T follicular helper cell (primary cell): ENCODE measurements at regions not wholly inside any gene's neighbourhood (a gene's known extent, or its start where the extent isn't known, plus 50 kb on each side); places are given as distances from the start of the nearest gene placed in this dataset.

Source experiments
- DNase-seq: peaks from one replicate; pipeline ENCODE4 v3.0.0-alpha.2; 2020; ENCODE audit warnings: low read depth

DNA sequence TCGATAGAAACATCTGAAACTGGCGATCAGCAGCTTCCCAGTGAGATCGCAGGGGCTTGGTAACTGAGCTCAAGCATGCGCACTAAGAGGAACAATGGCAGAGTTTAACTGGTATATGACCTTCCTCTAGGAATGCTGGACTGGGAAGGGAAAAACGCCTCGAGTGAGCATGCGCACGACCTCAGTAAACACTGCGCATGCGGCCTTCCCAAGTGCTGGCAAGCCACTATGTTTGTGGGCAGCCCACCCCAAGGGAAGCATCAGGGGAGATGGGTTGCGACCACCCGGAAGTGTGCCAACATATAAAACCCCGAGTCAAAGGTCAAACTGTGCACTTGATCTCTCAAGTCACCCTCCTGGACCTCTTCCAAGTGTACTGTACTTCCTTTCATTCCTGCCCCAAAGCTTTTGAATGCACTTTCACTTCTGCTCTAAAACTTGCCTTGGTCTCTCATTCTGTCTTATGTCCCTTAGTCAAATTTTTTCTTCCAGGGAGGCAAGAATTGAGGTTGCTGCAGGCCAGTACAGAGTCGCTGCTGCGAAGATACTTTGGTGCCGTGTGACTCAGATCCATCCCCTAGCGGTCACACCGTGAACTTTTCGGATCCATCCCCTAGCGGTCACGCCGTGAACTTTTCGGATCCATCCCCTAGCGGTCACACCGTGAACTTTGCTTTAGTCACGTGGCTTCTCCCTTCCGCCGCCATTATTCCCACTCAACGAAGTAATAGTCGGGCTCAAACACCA, 243.3 kb downstream of the FAM43A start:
- no peak for DNase-seq

DNA sequence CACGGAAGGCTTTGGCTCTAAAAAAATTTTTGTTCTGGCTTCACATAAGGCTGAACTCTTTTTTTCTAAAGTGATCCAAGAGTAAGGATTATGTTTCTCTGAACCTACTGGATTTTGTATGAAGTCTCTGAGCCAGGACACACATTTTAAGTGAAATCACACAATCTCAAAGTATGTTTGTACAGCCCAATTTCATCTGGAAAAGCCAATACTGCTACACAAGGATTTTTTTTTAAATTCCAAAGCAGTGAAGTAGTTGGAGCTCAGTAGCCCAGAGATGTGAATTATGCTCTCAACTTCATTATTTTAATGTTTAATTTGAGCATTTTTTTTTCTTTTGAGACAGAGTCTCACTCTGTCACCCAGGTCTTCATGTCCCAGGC, 243.9 kb downstream of the FAM43A start:
- DNase-seq, result no peak

DNA sequence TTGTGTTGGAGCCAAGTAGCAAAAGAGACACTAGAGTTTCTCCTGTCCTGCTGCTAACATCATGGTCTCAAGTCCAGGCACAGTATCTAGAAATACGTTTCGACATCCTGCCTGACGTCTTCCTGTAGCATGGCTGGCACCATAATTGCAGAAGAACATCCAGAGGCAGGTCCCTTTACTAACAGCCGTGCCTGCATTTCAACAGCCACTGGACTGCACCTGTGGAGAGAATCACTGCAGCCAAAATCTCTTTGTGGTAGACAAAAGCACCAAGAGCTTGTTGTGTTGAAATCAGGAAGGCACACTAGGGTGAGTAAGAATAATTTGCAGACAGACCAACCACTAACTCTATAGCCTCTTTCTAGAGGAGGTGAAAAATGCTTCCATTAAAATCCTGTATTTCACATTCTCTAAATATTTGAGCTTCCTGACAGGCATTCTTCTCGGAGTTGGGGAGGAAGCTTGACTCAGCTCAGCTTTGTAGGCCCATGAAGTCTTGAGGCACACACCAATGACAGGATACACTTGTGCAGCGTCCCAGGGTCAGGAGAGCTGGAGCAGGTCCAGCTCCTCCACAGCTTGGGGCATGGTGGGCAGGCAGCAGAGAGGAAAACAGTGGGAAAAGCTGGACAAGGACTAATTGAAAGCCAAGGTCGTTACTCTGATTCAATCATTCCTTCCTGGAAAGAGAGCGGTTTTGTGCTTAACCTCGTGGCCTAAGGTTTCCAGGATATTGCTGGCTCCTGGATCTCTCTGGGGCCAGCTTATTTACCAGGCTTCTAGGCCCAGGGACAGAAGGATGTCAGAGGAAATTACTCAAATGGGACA, 244.9 kb downstream of the FAM43A start:
- no peak for DNase-seq

DNA sequence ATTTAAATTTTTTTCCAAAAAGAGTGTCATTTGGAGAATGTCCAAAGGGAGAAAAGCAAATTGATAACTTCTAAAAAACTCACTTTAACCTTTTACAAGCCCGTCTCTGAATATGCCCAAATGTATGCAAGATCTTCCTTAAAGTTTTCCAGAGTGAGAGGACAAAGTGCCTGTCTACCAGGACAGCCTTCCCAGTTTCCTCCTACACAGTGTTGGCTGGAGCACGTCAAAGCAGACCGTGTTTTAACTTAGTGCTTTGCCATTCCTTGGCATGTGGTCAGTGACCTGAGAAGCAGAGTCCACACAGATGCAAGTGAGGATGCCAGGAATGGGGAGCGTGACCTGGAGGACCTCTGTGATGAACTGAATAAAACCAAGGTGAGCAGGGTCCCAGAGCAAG, 245.7 kb downstream of the FAM43A start:
- no peak for DNase-seq

DNA sequence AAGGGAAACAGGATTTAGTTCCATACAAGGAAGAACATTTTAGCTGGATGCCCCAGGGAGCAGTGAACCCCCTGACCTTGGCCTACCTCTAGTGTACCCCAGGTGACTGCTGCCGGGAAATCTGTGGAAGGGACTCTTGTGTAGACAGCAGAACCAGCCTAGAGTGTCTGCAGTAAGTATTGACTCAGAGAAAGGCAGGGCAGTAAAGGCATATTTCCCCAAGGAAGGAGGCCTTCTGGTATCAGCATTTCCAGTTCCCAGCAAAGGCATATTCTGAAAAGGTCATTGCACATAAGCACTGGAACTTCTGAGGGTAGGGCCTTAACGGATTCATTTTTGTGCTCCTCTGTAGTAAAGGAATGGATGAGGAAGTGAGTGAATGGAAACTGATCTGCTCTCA, 246.2 kb downstream of the FAM43A start:
- DNase-seq, result no peak

DNA sequence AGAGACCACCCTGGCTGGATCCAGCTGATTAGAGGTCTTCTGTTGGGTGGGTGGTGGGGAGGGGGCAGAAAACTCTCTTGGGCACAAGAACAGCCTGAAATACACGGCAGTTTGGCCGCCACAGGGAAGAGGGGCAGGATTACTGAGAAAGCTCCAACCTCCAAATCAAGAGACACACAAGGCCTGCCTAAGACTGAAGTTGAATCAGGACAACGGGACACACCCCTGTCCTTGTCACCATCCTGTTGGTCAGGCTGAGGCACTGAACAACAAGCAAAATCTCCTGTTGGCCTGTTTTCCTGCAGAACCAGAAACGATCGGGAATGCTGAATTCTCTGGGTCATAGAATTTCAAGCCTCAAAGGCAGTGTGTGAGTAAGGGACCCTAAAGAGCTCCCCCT, 247.8 kb downstream of the FAM43A start:
- DNase-seq, result no peak

DNA sequence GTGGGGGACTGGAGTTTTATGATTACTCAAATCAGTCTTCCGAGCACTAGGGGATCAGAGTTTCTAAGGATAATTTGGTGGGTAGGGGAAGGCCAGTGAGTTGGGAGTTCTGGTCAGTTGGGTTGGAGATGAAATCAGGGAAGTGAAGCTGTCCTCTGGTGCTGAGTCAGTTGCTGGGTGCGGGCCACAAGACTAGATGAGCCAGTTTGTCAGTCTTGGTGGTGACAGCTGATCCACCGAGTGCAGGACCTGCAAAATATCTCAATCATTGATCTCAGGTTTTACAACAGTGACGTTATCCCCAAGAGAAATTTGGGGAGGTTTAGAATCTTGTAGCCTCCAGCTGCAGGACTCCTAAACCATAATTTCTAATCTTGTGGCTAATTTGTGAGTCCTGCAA, 249.4 kb downstream of the FAM43A start:
- no peak for DNase-seq

DNA sequence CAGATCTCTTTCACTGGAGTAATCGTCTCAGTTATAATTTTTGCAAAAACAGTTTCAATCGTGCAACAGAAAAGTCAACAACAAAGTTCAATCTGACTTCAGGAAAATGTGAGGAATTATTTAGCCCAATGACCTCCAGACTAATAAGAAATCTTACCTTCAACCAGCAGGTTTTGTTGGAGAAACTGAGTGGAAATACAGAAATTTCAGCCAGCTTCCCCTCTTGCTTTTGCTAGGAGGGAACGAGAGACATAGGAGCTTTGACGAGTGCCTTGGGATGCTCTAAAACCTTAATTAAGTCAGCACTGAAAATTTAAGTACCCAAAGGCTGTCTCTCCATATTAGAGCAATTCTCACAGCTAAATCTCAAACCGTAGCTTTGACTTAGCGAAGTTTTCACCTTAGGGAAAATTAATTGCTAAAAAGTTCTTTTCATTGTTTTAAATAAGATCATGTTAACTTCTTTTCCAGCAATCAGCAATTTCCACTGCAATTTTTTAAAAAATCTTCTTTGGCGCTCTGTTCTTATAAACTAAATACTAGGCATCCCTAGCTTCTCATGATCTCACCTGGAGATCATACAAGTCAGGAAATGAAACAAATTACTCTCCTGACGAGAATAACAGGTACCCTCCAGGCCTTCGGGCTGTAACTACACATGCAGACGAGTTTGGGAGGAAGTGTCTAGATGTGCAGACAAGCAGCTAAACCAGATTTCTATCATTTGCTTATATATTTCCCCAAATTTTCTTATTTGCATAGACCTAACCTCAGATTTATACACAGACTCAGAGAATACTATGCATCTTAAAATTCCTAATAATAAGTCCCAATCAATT, 250.2 kb downstream of the FAM43A start:
- no peak for DNase-seq

DNA sequence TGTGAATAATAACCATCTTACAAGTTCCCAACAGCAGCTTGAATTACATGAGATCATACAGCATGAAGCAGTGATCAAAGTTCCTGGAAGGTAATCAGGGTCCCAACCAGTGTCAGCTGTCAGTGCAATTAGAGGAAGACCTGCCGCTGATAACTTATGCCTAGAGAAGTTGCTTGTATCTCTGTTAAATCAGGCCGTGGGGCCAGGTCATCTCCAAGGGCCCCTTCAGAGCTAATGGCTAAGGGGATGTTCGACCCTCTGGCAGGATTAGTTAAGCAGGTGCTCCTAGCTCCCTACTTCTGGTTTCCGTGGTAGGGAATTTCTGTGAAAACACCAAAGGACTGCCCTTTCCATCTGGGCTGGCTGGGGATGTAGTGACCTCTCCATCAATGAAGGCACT, 251.0 kb downstream of the FAM43A start:
- no peak for DNase-seq

DNA sequence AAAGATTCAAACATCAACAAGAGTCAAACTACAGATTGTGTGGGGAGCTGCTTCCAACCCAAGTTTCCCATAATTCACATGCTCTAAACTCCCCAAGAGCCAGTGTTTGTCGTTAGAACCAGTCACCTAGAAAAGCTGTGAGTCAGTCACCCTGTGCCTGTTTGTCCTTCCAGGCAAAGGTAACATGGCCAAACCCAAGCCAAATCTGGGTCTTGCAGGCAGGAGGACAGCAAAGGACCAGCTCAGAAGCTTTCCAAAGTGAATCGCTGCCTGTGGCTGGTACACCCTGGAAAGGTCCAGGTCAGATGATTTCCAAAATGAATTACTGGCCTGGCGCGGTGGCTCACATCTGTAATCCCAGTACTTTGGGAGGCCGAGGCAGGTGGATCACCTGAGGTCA, 251.5 kb downstream of the FAM43A start:
- no peak for DNase-seq

DNA sequence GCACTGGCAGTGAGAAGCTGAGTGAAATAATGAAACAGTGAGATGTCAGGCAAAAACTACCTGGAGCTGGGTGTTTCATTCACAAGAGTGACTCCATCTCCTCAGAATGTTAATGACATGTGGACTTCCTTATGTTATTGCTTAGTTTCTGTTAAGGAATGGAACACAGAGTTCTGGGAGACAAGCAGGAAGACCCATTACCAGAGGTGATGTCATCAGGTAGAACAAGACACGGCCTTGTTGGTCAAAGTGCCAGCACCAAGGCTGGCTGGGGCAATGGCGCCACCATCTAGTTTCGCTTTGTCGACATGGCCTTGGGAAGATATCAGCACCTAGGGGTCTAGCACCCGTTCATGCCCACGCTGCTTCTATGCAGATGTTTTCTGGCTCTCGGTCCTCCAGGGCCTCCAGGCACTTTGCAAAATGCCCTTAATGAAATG, 252.2 kb downstream of the FAM43A start:
- no peak for DNase-seq

DNA sequence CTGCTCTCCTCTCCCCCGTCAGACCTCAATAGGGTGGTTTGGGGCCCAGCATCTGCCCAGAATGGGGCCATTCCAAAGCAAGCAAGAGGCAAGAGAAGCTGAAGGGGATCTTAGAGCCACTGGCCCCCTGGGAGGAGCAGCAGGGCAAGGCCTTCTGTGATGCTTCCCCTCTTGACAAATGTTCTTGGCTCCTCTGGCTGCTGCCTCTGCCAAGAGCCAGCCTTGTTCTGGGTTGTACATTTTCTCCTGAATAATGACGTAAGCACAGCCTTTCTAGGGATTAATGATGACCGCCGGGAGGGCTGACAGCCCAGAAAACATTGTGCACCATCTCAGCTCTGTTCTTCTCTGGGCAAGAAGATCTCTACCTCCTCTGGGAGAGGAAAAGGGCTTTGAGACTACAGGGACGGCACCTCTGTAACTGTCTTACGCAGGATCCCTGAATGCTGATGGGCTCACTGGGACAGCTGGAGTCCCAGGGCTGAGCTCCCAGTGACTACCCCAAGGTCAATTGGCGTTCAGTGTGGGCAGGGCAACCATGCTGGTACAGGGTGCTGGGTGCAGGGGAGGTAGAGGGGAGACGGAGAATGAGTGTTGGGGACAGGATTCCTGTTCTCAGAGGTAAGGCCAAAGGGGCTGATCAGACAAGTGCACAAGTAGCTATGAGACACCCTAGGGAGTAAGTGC, 253.3 kb downstream of the FAM43A start:
- DNase-seq, result no peak

DNA sequence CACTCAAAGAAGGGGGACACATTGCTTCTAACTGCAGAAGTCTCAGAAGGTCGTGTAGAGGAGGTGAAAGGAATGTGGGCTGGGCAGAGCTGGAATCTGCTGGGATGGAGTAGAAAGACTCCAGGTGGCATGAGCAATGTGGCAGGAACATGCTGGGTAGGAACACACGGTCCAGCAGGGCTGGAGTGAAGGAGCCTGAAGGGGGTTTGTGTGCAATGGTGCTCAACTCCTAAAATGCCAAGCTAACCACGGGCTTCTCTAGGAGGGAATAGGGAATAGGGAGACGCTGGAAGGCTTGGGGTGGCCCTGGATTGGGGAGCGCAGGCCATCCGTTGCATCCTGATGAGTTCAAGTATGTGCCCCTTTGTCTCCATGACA, 253.8 kb downstream of the FAM43A start:
- no peak for DNase-seq

DNA sequence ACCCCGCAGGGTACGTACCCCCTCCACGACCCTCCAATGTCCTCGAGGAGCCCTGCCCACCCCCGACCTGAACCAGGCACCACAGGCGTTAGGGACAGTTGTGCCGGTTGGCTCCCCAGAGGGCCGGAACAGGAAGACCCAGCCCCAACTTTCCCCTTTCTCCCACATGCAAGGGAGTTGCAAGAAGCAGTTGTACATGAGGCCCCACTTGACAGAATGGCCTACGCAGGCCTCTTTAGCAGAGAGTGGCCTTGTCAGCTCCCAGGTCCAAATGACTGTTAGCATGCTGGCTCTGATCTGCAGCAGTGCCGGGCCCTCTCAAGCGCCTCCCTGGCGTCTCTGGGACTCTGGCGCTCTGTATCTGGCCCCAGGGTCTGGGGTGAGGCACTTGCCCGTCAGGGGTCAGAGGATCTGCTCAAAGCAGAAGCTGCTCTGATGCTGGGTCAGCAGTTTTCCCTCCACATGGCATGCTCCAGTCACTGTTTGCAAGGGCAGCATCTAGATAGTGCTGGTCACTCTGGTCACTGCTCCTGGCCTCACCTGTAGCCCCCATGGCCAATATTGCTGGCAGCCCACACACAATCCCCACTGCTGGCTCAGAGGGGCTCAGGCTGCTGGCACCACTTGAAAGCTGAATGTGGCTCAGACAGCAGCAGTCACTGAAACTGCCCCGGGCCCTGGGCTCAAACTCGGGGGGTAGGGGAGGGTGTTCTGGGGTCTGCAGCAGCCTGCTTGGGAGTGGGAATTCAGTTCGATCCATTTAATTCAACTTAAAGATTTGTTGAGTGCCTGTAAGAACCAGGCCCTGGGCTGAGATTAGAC, 254.5 kb downstream of the FAM43A start:
- no peak for DNase-seq

DNA sequence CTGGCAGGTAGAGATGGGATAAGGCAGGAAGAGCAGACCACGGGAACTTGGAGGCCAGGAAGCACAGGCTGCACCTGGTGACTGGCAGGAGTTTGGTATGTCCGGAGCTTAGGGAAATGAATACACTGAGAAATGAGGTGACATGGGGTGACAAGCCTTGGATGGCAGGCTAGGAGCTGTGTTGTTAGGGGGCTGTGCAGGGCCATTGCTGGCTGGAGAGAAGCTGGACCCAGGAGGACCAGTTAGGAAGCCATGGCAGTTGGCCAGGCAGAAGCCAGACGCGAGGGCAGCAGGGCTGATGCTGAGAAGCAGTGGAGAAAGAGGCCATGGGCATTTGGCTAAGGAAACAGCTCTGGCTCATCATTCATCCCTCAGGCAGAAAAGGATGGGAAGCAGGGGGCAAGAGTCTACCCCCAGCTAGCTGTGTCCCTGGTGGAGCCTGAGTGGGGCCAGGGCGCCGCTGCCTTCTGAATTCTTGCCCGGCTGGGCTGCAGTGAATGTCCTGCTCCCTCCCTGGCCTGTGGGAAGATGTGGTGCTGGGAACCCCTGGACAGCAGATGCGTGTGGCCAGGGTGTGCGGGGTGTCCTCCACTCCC, 255.8 kb downstream of the FAM43A start:
- DNase-seq, result no peak

DNA sequence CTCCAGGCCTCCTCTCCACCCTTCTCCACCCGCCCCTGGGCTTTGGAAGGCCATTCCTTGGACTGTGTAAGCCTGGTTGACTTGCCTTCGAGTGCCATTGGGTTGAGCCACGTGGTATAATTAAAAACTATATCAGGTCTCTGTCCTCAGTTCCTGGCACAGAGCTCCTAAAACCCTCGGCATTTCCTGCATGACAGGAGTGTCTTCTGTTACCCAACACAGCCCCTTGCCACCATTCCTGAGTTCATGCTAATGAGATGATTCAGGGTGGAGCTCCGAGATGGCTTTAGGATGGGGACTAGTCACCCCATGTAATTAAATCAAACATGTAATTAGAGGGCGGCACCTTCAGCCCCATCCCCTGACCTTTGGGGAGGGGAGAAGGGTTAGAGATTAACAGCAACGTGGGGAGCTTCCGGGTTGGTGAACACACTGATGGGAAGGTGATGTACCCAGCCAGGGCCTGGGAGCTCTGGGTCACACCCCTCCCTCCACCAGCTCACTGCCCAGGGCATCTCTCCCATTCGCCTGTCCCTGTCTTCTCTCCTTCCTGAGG, 256.4 kb downstream of the FAM43A start:
- no peak for DNase-seq

DNA sequence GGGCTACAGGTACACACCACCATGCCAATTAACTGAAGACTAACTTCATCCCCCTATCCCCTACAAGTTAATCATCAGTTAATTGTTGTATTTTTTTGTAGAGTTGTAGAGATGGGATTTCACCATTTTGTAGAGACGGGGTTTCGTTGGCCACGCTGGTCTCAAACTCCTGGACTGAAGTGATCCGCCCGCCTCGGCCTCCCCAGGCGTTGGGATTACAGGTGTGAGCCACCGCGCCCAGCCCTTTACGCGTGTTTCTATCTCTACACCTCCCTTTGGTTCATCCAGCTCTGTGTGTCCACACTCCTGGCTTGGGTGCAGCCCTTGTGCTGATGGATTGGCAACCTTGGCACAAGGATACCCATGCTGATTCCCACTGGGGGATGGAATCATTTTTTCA, 258.8 kb downstream of the FAM43A start:
- no peak for DNase-seq

DNA sequence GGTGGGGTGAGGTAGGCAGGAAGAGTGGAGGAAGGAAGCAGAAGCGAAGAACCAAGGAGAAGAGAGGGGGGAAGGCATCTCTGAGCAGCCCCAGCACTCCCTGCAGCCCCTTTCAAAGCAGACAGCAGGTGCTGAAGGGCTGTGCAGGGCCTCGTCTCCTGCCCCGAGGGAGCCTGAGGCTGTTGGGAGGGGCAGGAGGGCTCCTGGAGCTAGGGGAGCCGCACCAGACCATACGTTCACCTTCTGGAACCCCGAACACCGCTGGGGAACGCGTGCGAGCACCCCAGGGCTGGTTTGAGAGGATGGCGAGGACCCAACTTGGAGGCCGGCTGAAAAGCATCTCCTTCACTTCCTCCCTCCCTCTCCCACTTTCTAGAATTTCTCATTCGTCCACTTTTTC, 259.8 kb downstream of the FAM43A start:
- DNase-seq, result no peak

DNA sequence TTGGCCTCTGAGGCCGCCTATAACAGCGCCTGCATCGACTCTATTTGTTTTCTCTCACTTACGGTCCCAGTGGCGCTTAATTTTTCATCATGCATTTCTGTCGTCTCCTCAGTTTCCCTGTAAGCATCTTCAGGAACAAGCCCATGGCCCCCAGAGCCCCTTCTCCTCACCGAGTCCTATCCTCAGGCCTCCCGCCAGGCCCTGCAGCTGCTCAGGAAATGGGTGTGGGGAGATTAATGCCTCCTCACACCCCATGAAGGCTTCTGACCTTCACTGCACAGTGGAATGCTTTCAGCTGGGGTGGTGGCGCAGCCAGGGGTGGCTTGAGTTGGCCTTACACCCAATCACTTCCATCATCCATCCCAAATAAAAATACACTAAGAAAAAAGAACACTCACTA, 260.4 kb downstream of the FAM43A start:
- no peak for DNase-seq

DNA sequence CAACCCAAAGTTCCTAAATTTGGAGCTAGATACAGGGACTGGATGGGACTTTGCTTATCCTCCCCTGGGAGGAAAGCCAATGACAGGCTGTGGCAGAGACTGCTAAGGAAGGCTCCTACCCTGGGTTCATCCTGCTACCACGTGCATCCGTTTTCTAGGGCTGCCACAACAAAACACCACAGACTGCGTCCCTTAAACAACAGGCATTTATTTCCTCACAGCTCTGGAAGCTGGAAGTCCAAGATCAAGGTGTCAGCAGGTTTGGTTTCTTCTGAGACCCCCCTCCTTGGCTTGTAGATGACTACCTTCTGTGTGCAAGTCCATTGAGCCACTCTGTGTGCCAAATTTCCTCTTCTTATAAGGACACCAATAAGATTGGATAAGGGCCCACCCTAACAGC, 263.9 kb downstream of the FAM43A start:
- DNase-seq, result no peak
